ENCODE measurements at regions not wholly inside any gene's neighbourhood (a gene's known extent, or its start where the extent isn't known, plus 50 kb on each side); places are given as distances from the start of the nearest gene placed in this dataset.

DNA sequence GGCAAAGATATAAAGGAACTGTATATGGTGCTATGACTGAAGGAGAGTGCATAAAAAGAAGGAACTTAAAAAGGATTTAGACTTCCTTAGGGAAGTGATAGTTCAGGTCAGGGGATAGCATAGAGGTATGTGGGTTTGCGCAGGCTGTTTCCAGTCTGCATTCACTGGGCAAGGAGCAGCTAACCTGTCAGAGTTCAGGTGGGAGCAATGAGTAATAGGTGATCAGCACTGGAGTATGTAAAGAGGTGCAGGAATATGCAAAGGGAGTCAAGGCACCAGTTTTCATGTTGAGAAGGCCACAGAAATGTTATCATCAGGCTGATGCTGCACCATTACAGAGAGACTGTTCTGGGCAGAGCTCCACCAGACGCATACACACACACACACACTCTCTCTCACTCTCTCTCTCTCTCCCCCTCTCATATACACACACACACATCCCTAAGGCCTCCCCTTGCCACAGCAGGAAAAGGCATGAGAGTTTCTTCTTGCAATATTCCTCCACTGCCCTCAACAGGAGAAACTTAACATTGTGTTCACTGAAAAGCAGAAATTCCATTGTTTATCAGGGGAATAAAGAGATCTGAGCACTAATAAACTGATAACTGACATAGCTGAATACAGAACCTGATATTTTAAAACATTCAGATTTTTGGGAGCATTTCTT, 256.4 kb upstream of the GRID2 start:
- Histone ChIP-seq H3K23ac (ENCODE audit: low read depth, low read length, poor library complexity) (no peak overlapping the region), H2BK12ac (ENCODE audit: low read length) (no peak overlapping the region), H3K4me2 (ENCODE audit: insufficient read depth, low read length, poor library complexity, severe bottlenecking) (no peak overlapping the region), H3K4me3 (ENCODE audit: low read length in 2 of 2) (peak overlapping the region in 1 of 2 donors; percentile 60), H4K91ac (ENCODE audit: low read depth, low read length, poor library complexity) (no peak overlapping the region), H3K36me3 (replicated peaks in 1 of 2; ENCODE audit: control insufficient read depth in 2 of 2, insufficient read depth in 2 of 2, low read length in 2 of 2) (no peaks in the 10 kb centered on the region), H3K27me3 (ENCODE audit: control insufficient read depth in 3 of 3, insufficient read depth in 3 of 3, low read depth in 1 of 3, low read length in 3 of 3) (no peaks in the 10 kb centered on the region), H3K27ac (replicated peaks; ENCODE audit: low read length) (no peak overlapping the region), H3K4ac (ENCODE audit: low read length) (no peak overlapping the region), H3K79me1 (ENCODE audit: low read depth, low read length) (no peaks in the 10 kb centered on the region), H2AFZ (ENCODE audit: low read length) (no peak overlapping the region), H2BK5ac (ENCODE audit: low read length) (no peak overlapping the region), H3K14ac (ENCODE audit: low read length) (no peak overlapping the region), H4K8ac (ENCODE audit: low read depth, low read length) (no peak overlapping the region), H3K4me1 (ENCODE audit: control insufficient read depth in 2 of 2, insufficient read depth in 1 of 2, low read depth in 1 of 2, low read length in 2 of 2) (no peaks in the 10 kb centered on the region), H2BK120ac (ENCODE audit: low read depth, low read length) (no peak overlapping the region), H3K18ac (ENCODE audit: low read length) (no peak overlapping the region), H2BK15ac (ENCODE audit: low read length) (no peak overlapping the region), H2AK5ac (ENCODE audit: low read depth, low read length) (no peak overlapping the region), H3K9ac (ENCODE audit: low read depth, low read length, poor library complexity) (no peak overlapping the region), H3K9me3 (replicated peaks in 1 of 2; ENCODE audit: control insufficient read depth in 2 of 2, insufficient read depth in 1 of 2, low read depth in 1 of 2, low read length in 2 of 2) (no peaks in the 10 kb centered on the region)
- no peak for DNase-seq (ENCODE audit: low spot score)
- no CpG with 5 or more reads among the region's 2 CpGs for WGBS, 2 donors (ENCODE audit: extremely low coverage in 2 of 2, insufficient read length in 2 of 2, insufficient replicate concordance in 1 of 2)

DNA sequence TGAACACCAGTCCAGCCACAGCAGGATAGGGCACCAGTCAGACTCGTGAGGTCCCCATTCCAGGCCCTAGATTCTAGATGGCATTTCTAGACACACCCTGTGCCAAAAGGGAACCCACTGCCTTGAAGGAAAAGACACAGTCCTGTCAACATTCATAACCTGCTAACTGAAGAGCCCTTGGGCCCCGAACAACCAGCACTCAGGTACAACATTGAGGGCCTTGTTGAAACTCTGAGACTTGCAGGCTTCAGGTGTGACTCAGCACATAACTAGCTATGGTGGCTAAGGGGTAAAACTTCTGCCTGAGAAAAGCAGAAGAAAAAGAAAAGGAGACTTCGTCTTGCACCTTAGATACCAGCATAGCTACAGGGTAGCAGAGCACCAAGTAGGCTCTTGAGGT, 252.9 kb upstream of the GRID2 start:
- Histone ChIP-seq H2BK120ac (ENCODE audit: low read depth, low read length) (no peak overlapping the region), H4K91ac (ENCODE audit: low read depth, low read length, poor library complexity) (no peak overlapping the region), H3K4me2 (ENCODE audit: insufficient read depth, low read length, poor library complexity, severe bottlenecking) (no peak overlapping the region), H4K8ac (ENCODE audit: low read depth, low read length) (no peak overlapping the region), H2BK5ac (ENCODE audit: low read length) (no peak overlapping the region), H2BK15ac (ENCODE audit: low read length) (no peak overlapping the region), H3K9ac (ENCODE audit: low read depth, low read length, poor library complexity) (no peak overlapping the region), H3K27me3 (ENCODE audit: control insufficient read depth in 3 of 3, insufficient read depth in 3 of 3, low read depth in 1 of 3, low read length in 3 of 3) (no peaks in the 10 kb centered on the region), H3K4ac (ENCODE audit: low read length) (no peak overlapping the region), H3K14ac (ENCODE audit: low read length) (no peak overlapping the region), H3K36me3 (replicated peaks in 1 of 2; ENCODE audit: control insufficient read depth in 2 of 2, insufficient read depth in 2 of 2, low read length in 2 of 2) (no peaks in the 10 kb centered on the region), H3K23ac (ENCODE audit: low read depth, low read length, poor library complexity) (no peak overlapping the region), H2AK5ac (ENCODE audit: low read depth, low read length) (no peak overlapping the region), H3K18ac (ENCODE audit: low read length) (no peak overlapping the region), H3K9me3 (replicated peaks in 1 of 2; ENCODE audit: control insufficient read depth in 2 of 2, insufficient read depth in 1 of 2, low read depth in 1 of 2, low read length in 2 of 2) (no peaks in the 10 kb centered on the region), H3K4me1 (ENCODE audit: control insufficient read depth in 2 of 2, insufficient read depth in 1 of 2, low read depth in 1 of 2, low read length in 2 of 2) (no peaks in the 10 kb centered on the region), H2BK12ac (ENCODE audit: low read length) (no peak overlapping the region), H2AFZ (ENCODE audit: low read length) (no peak overlapping the region), H3K27ac (replicated peaks; ENCODE audit: low read length) (no peak overlapping the region), H3K79me1 (ENCODE audit: low read depth, low read length) (no peaks in the 10 kb centered on the region), H3K4me3 (ENCODE audit: low read length in 2 of 2) (no peak overlapping the region)
- WGBS, 2 donors (ENCODE audit: extremely low coverage in 2 of 2, insufficient read length in 2 of 2, insufficient replicate concordance in 1 of 2), result no CpG with 5 or more reads among the region's 3 CpGs
- DNase-seq (ENCODE audit: low spot score), result no peak

DNA sequence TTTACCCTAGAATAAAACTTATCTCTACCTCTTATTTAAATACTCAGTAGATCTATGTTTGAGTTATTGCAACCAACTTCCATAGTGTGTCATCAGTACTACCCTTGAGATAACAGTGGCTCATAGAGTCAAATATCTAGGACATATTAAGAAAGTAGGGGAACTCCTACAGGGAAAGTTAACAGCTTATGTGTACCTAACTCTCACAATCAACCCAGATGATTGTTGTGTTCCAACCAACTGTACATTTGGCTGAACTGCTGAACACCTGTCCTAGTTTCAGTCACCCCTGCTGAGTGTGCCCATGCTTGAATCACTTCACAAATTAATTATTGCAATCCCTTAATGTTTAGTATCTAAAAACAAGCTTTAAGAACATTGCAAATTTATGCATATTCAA, 244.2 kb upstream of the GRID2 start:
- Histone ChIP-seq H2BK5ac (ENCODE audit: low read length) (no peak overlapping the region), H3K27ac (replicated peaks; ENCODE audit: low read length) (no peak overlapping the region), H3K9me3 (replicated peaks in 1 of 2; ENCODE audit: control insufficient read depth in 2 of 2, insufficient read depth in 1 of 2, low read depth in 1 of 2, low read length in 2 of 2) (no peaks in the 10 kb centered on the region)

DNA sequence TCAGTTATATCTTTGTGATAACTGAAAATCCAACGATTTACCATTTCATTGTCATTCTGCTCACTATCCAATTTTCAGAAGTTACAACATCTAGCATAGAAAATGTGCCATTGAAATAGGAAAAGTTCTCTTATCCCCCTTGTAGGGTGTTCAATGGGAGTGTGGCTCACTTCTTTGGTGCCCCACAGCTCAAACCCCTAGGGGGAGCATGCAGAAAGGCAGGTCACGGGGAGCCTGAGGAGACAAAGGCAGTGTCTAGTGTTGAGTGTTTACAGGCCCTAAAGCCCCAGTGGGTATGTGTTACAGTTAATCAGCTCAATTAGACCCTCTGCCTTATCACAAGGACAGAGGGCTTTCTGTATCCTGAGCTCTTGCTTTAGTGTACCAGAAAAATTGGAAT, 243.4 kb upstream of the GRID2 start:
- no peak overlapping the region for H2BK5ac ChIP-seq (ENCODE audit: low read length)
- no peak overlapping the region for H3K23ac ChIP-seq (ENCODE audit: low read depth, low read length, poor library complexity)
- H3K4me2 ChIP-seq (ENCODE audit: insufficient read depth, low read length, poor library complexity, severe bottlenecking), result no peak overlapping the region
- H2BK12ac ChIP-seq (ENCODE audit: low read length), result no peak overlapping the region
- H3K9ac ChIP-seq (ENCODE audit: low read depth, low read length, poor library complexity), result no peak overlapping the region
- H2AFZ ChIP-seq (ENCODE audit: low read length), result no peak overlapping the region
- WGBS, 2 donors (ENCODE audit: extremely low coverage in 2 of 2, insufficient read length in 2 of 2, insufficient replicate concordance in 1 of 2), result no CpG with 5 or more reads among the region's 2 CpGs
- no peak overlapping the region for H3K14ac ChIP-seq (ENCODE audit: low read length)
- H3K36me3 ChIP-seq (replicated peaks in 1 of 2; ENCODE audit: control insufficient read depth in 2 of 2, insufficient read depth in 2 of 2, low read length in 2 of 2), result no peaks in the 10 kb centered on the region
- no peaks in the 10 kb centered on the region for H3K79me1 ChIP-seq (ENCODE audit: low read depth, low read length)
- no peak overlapping the region for H3K4ac ChIP-seq (ENCODE audit: low read length)
- no peak overlapping the region for H3K4me3 ChIP-seq (ENCODE audit: low read length in 2 of 2)
- H4K8ac ChIP-seq (ENCODE audit: low read depth, low read length), result no peak overlapping the region
- no peak overlapping the region for H2AK5ac ChIP-seq (ENCODE audit: low read depth, low read length)
- H3K4me1 ChIP-seq (ENCODE audit: control insufficient read depth in 2 of 2, insufficient read depth in 1 of 2, low read depth in 1 of 2, low read length in 2 of 2), result no peaks in the 10 kb centered on the region
- DNase-seq (ENCODE audit: low spot score), result no peak
- no peak overlapping the region for H3K18ac ChIP-seq (ENCODE audit: low read length)
- no peak overlapping the region for H2BK15ac ChIP-seq (ENCODE audit: low read length)
- no peaks in the 10 kb centered on the region for H3K9me3 ChIP-seq (replicated peaks in 1 of 2; ENCODE audit: control insufficient read depth in 2 of 2, insufficient read depth in 1 of 2, low read depth in 1 of 2, low read length in 2 of 2)
- H3K27ac ChIP-seq (replicated peaks; ENCODE audit: low read length), result no peak overlapping the region
- no peaks in the 10 kb centered on the region for H3K27me3 ChIP-seq (ENCODE audit: control insufficient read depth in 3 of 3, insufficient read depth in 3 of 3, low read depth in 1 of 3, low read length in 3 of 3)
- no peak overlapping the region for H2BK120ac ChIP-seq (ENCODE audit: low read depth, low read length)
- no peak overlapping the region for H4K91ac ChIP-seq (ENCODE audit: low read depth, low read length, poor library complexity)

More for the DNA sequence above, 244.2 kb upstream of the GRID2 start:
- no peak overlapping the region for H2BK15ac ChIP-seq (ENCODE audit: low read length)
- H4K91ac ChIP-seq (ENCODE audit: low read depth, low read length, poor library complexity), result no peak overlapping the region
- H3K27me3 ChIP-seq (ENCODE audit: control insufficient read depth in 3 of 3, insufficient read depth in 3 of 3, low read depth in 1 of 3, low read length in 3 of 3), result no peaks in the 10 kb centered on the region
- no peak overlapping the region for H3K23ac ChIP-seq (ENCODE audit: low read depth, low read length, poor library complexity)
- H2AK5ac ChIP-seq (ENCODE audit: low read depth, low read length), result no peak overlapping the region
- no peak overlapping the region for H3K18ac ChIP-seq (ENCODE audit: low read length)
- H3K4me3 ChIP-seq (ENCODE audit: low read length in 2 of 2), result no peak overlapping the region
- no peak overlapping the region for H3K14ac ChIP-seq (ENCODE audit: low read length)
- H4K8ac ChIP-seq (ENCODE audit: low read depth, low read length), result no peak overlapping the region
- H3K4me1 ChIP-seq (ENCODE audit: control insufficient read depth in 2 of 2, insufficient read depth in 1 of 2, low read depth in 1 of 2, low read length in 2 of 2), result no peaks in the 10 kb centered on the region
- H3K79me1 ChIP-seq (ENCODE audit: low read depth, low read length), result no peaks in the 10 kb centered on the region
- H2AFZ ChIP-seq (ENCODE audit: low read length), result no peak overlapping the region
- no peak overlapping the region for H2BK120ac ChIP-seq (ENCODE audit: low read depth, low read length)
- H3K4me2 ChIP-seq (ENCODE audit: insufficient read depth, low read length, poor library complexity, severe bottlenecking), result no peak overlapping the region
- no peaks in the 10 kb centered on the region for H3K36me3 ChIP-seq (replicated peaks in 1 of 2; ENCODE audit: control insufficient read depth in 2 of 2, insufficient read depth in 2 of 2, low read length in 2 of 2)
- H3K9ac ChIP-seq (ENCODE audit: low read depth, low read length, poor library complexity), result no peak overlapping the region
- no peak for DNase-seq (ENCODE audit: low spot score)
- H2BK12ac ChIP-seq (ENCODE audit: low read length), result no peak overlapping the region
- no peak overlapping the region for H3K4ac ChIP-seq (ENCODE audit: low read length)

Data from neuronal stem cell (in vitro differentiated cells).